Sigmoid colon (tissue), 6 donors: ENCODE measurements at regions not wholly inside any gene's neighbourhood (a gene's known extent, or its start where the extent isn't known, plus 50 kb on each side); places are given as distances from the start of the nearest gene placed in this dataset.
A peak's percentile ranks its signal among the peaks of the same experiment; 100 is the strongest.

ENCODE experiments used
- DNase-seq: peaks from one replicate; pipeline ENCODE4 v3.0.0-alpha.2; 2019
- H3K27ac ChIP-seq, 4 donors: fragments of 200-600 bp; sonication (generic); one replicate each; pipeline ENCODE4 v1.5.1; 2016 to 2019; ENCODE audit warnings: mild to moderate bottlenecking in 1 of 4
- H3K27me3 ChIP-seq, 3 donors: fragments of 200-600 bp; sonication (generic); one replicate each; pipeline ENCODE4 v1.5.1; 2019; ENCODE audit warnings: mild to moderate bottlenecking in 1 of 3
- H3K36me3 ChIP-seq, 4 donors: fragments of 200-600 bp; sonication (generic); one replicate each; pipeline ENCODE4 v1.5.1; 2016 to 2019
- H3K4me1 ChIP-seq, 4 donors: fragments of 200-600 bp; sonication (generic); one replicate each; pipeline ENCODE4 v1.5.1; 2017 to 2019
- H3K4me3 ChIP-seq, 4 donors: fragments of 200-600 bp; sonication (generic); one replicate each; pipeline ENCODE4 v1.5.1; 2017 to 2019; ENCODE audit warnings: mild to moderate bottlenecking in 2 of 4, moderate library complexity in 1 of 4
- H3K9me3 ChIP-seq, 4 donors: fragments of 200-600 bp in 3 of 4; sonication (generic) in 3 of 4; one replicate each; pipeline versions ENCODE4 v1.5.1 to v1.6.1; 2013 to 2019
- CTCF ChIP-seq, 4 experiments: fragments of 450-650 bp in 3 of 4; fragments of 200-600 bp in 1 of 4; IDR thresholded peaks; one replicate each; pipeline ENCODE4 v1.5.1; 2016 to 2019; ENCODE audit warnings: antibody characterized with exemption in 4 of 4, mild to moderate bottlenecking in 3 of 4, moderate library complexity in 2 of 4
- EP300 ChIP-seq, 4 donors: sonication (generic); formaldehyde crosslinking; IDR thresholded peaks; one replicate each; pipeline ENCODE4 v1.6.1; 2017; ENCODE audit warnings: antibody characterized with exemption in 4 of 4
- POLR2A ChIP-seq, 2 donors: fragments of 450-650 bp; IDR thresholded peaks; one replicate each; pipeline ENCODE4 v1.6.1; 2016; ENCODE audit warnings: antibody characterized with exemption in 2 of 2, mild to moderate bottlenecking in 2 of 2, moderate library complexity in 2 of 2
- POLR2AphosphoS5 ChIP-seq, 4 donors: sonication (generic); formaldehyde crosslinking; IDR thresholded peaks; one replicate each; pipeline ENCODE4 v1.6.1; 2017; ENCODE audit warnings: antibody characterized with exemption in 4 of 4
- WGBS, 2 donors: extraction: QIAGEN DNeasy Blood & Tissue Kit; methylation state at CpG; one replicate each; pipeline ENCODE4 v1.1.7; 2013; 5-methylcytosine and 5-hydroxymethylcytosine counted together
- intact Hi-C: fragments of 100-400 bp; cut with DNase I; formaldehyde crosslinking; loops from one replicate; pipeline ENCODE4 v1.15.1; 2023
- donor health status: healthy with polysubstance abuse.
- donor health status: healthy.

DNA sequence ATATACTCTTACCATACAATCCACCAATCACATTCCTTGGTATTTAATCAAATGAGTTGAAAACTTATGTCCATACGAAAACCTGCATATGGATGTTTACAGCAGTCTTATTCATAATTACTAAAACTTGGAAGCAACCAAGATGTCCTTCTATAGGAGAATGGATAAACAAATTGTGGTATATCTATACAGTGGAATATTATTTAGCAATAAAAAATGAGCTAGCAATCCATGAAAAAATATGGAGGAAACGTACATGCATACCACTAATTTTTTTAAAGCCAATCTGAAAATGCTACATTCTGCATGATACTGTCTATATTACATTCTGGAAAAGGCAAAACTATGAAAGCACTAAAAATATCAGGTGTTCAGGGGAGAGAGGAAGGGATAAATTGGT lies 73.9 kb upstream of the LPP start:
- no peak for DNase-seq
- H3K27me3 ChIP-seq: no peaks in the 10 kb centered on the region
- 95 to 98% methylated on average over 2 of the region's 2 CpGs for WGBS, 2 donors
- intact Hi-C loops: no loop called here
- H3K27ac ChIP-seq: no peak overlapping the region
- TF ChIP-seq EP300 (IDR thresholded peaks at IDR 0.05) (no peak), POLR2A (IDR thresholded peaks at IDR 0.05) (no peak), CTCF (IDR thresholded peaks at IDR 0.05) (no peak), POLR2AphosphoS5 (IDR thresholded peaks at IDR 0.05) (no peak)
- H3K4me3 ChIP-seq: no peak overlapping the region
- H3K9me3 ChIP-seq: no peaks in the 10 kb centered on the region
- H3K36me3 ChIP-seq: no peaks in the 10 kb centered on the region
- H3K4me1 ChIP-seq: peaks cover 0 to 5% (median 3%) of the 10 kb centered on the region in 4 donors

GRCh38 chr3:188082031-188082430 lies 71.9 kb upstream of the LPP start:
- no peak for DNase-seq
- peaks cover 0 to 5% (median 0%) of the 10 kb centered on the region in 4 donors for H3K4me1 ChIP-seq
- peak overlapping the region in 2 of 4 donors; percentile 19 to 30 for H3K27ac ChIP-seq
- H3K36me3 ChIP-seq: no peaks in the 10 kb centered on the region
- intact Hi-C loops: no loop called here
- TF ChIP-seq POLR2AphosphoS5 (IDR thresholded peaks at IDR 0.05): peak in 2 of 4 donors; percentile 14 to 24
- no peak for TF ChIP-seq CTCF (IDR thresholded peaks at IDR 0.05)
- H3K9me3 ChIP-seq: no peaks in the 10 kb centered on the region
- no peaks in the 10 kb centered on the region for H3K27me3 ChIP-seq
- H3K4me3 ChIP-seq: no peak overlapping the region
- 43 to 45% methylated on average over 2 of the region's 2 CpGs for WGBS, 2 donors

- Histone ChIP-seq H3K36me3 (no peaks in the 10 kb centered on the region), H3K27ac (peak overlapping the region in 1 of 4 donors; percentile 19), H3K4me1 (peaks cover 0 to 5% (median 0%) of the 10 kb centered on the region in 4 donors), H3K4me3 (no peak overlapping the region), H3K9me3 (no peaks in the 10 kb centered on the region), H3K27me3 (no peaks in the 10 kb centered on the region)
- no peak for DNase-seq
- TF ChIP-seq POLR2AphosphoS5 (IDR thresholded peaks at IDR 0.05) (no peak), EP300 (IDR thresholded peaks at IDR 0.05) (no peak), POLR2A (IDR thresholded peaks at IDR 0.05) (no peak), CTCF (IDR thresholded peaks at IDR 0.05) (no peak)
- whole genome bisulfite sequencing, 2 donors: 82 to 88% methylated on average over 1 of the region's 1 CpG
- intact Hi-C loops: no loop called here
Observed at GRCh38 chr3:188082450-188082849, 71.5 kb upstream of the LPP start.

DNA sequence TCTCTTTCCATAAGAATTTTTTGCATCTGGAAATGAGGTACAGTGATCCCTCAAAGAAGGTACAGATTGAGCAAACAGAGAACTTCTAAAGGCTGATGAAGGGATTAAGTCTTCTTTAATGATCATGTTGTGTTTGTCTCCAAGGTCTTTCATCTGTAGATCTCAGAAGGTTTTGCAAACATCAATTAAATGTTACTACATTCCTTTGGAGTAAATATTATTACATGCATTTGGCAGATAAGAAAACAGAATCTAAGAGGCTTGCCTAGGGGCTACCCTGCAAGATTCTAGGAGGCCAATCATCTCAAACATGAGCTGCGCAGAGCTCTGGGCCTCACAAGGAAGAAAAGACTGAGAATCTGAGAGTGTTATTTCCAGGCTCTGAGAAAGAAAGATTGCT lies 70.9 kb upstream of the LPP start:
- peaks cover 0 to 5% (median 0%) of the 10 kb centered on the region in 4 donors for H3K4me1 ChIP-seq
- TF ChIP-seq EP300 (IDR thresholded peaks at IDR 0.05) (no peak), CTCF (IDR thresholded peaks at IDR 0.05) (no peak), POLR2A (IDR thresholded peaks at IDR 0.05) (no peak)
- H3K27me3 ChIP-seq: no peaks in the 10 kb centered on the region
- H3K27ac ChIP-seq: no peak overlapping the region
- 92 to 96% methylated on average over 1 of the region's 1 CpG for WGBS, 2 donors
- intact Hi-C loops: no loop called here
- H3K36me3 ChIP-seq: no peaks in the 10 kb centered on the region
- no peak for DNase-seq
- no peaks in the 10 kb centered on the region for H3K9me3 ChIP-seq
- H3K4me3 ChIP-seq: no peak overlapping the region
